Naive B cell (primary cell): ENCODE measurements at regions not wholly inside any gene's neighbourhood (a gene's known extent, or its start where the extent isn't known, plus 50 kb on each side); places are given as distances from the start of the nearest gene placed in this dataset.

Experiments used
- ATAC-seq, 2 donors: fragments of 150-1000 bp; cut with Tn5 transposase; 2 replicates each; pipeline ENCODE4 v1.10.0; 2021; ENCODE audit warnings: low read depth in 2 of 2, mild to moderate bottlenecking in 2 of 2, moderate library complexity in 2 of 2
- DNase-seq: peaks from one replicate; pipeline ENCODE4 v3.0.0; 2022
- H3K27ac Mint-ChIP-seq, 6 donors: one replicate each; pipeline ENCODE4 v1.8.0; 2020 to 2022; ENCODE audit warnings: mild to moderate bottlenecking in 6 of 6, mixed read lengths in 6 of 6, moderate library complexity in 5 of 6, inconsistent platforms in 2 of 6
- H3K27me3 Mint-ChIP-seq, 3 donors: one replicate each; pipeline ENCODE4 v1.8.0; 2021 to 2022; ENCODE audit warnings: mixed read lengths in 3 of 3, mild to moderate bottlenecking in 1 of 3
- H3K36me3 Mint-ChIP-seq, 2 donors: one replicate each; pipeline ENCODE4 v1.8.0; 2020 to 2022; ENCODE audit warnings: mixed read lengths in 2 of 2, inconsistent platforms in 1 of 2, mild to moderate bottlenecking in 1 of 2
- H3K4me1 Mint-ChIP-seq, 3 donors: one replicate each; pipeline ENCODE4 v1.8.0; 2020 to 2022; ENCODE audit warnings: mixed read lengths in 3 of 3, inconsistent platforms in 1 of 3, mild to moderate bottlenecking in 1 of 3, moderate library complexity in 1 of 3
- H3K4me3 Mint-ChIP-seq, 8 donors: one replicate each; pipeline ENCODE4 v1.8.0; 2020 to 2022; ENCODE audit warnings: mild to moderate bottlenecking in 8 of 8, mixed read lengths in 8 of 8, moderate library complexity in 8 of 8, inconsistent platforms in 2 of 8
- H3K9me3 Mint-ChIP-seq, 7 donors: one replicate each; pipeline ENCODE4 v1.8.0; 2020 to 2022; ENCODE audit warnings: mixed read lengths in 7 of 7, mild to moderate bottlenecking in 5 of 7, inconsistent platforms in 2 of 7, moderate library complexity in 1 of 7

DNA sequence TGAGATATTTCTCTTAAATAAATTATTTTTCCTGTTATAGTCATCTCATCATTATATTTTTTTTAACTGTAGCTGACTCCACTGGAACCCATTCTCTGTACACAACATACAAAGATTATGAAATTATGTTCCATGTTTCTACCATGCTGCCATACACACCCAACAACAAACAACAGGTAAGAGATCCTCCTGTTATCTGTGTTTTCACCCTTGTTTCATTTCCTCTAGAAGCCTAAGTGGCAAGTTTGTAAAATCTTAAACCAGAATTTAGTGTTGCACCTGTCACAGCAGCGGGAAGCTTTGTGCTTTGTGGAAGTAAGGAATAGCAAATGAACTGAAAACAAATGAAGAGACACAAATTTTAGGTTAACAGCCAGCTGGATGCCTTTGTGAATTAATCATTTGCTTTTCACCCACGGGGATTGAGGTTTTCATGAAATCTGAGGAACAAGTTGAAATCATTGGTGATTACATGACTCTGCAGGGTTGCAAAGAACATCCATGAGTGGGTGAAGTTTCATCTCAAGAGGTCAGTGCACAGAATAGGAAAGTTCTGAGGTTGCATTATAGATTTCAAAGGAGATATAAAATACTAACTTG is 273.9 kb upstream of the RGS6 start:
- H3K4me3 Mint-ChIP-seq: no peak overlapping the region
- peak overlapping the region in 3 of 6 donors; percentile 43 to 79 (median 78) for H3K27ac Mint-ChIP-seq
- H3K4me1 Mint-ChIP-seq: peaks cover 0 to 6% (median 4%) of the 10 kb centered on the region in 3 donors
- ATAC-seq (no peak), DNase-seq (no peak)
- H3K9me3 Mint-ChIP-seq: peaks cover 0 to 1% (median 0%) of the 10 kb centered on the region in 7 donors
- H3K36me3 Mint-ChIP-seq: peaks cover 24 to 60% of the 10 kb centered on the region in 2 donors
- no peaks in the 10 kb centered on the region for H3K27me3 Mint-ChIP-seq

DNA sequence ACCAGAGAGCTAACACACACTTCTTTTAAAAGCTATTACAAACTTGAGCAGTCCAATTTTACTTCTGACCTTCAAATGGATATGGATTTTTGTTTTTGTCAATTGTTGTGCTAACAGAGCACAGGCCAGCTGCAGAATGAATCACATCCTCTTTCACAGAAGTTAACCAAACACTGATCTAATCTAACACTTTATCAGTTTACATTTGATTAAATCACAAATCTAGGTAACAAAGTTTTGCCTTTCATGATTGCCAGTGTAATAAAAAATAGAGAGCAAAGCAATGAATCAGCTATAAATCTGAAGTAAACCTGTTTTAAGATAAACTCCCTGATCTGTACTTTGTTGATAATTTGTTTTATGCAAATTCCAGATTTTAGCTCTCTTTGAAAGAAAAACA is 273.1 kb upstream of the RGS6 start:
- Mint-ChIP-seq H3K27me3 (no peaks in the 10 kb centered on the region), H3K36me3 (peaks cover 27 to 52% of the 10 kb centered on the region in 2 donors), H3K27ac (peak overlapping the region in 1 of 6 donors; percentile 49), H3K4me1 (peaks cover 0 to 6% (median 4%) of the 10 kb centered on the region in 3 donors), H3K9me3 (no peaks in the 10 kb centered on the region), H3K4me3 (no peak overlapping the region)
- ATAC-seq (no peak), DNase-seq (no peak)

DNA sequence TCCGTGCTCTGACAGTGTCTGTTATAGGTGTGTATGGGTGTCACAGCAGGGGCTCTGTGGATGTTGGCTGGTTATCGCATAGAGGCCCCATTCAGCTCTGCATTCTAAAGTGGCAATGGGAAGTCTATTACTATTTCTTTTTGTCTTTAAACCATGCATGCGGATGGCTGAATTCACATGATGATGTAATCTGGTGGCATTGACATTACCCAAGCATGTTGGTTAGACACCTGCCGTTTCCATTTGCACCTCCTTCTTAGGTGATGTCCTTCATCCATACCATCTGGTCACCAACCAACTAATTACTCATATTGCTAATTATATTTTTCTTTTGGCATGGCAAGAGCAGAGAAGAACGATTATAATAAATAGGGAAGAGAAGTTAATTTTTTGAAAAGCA is 270.8 kb upstream of the RGS6 start:
- Mint-ChIP-seq H3K9me3 (no peaks in the 10 kb centered on the region), H3K4me3 (no peak overlapping the region), H3K36me3 (peaks cover 17 to 48% of the 10 kb centered on the region in 2 donors), H3K27ac (no peak overlapping the region), H3K27me3 (no peaks in the 10 kb centered on the region), H3K4me1 (peaks cover 0 to 6% (median 0%) of the 10 kb centered on the region in 3 donors)
- DNase-seq (no peak), ATAC-seq (no peak)

DNA sequence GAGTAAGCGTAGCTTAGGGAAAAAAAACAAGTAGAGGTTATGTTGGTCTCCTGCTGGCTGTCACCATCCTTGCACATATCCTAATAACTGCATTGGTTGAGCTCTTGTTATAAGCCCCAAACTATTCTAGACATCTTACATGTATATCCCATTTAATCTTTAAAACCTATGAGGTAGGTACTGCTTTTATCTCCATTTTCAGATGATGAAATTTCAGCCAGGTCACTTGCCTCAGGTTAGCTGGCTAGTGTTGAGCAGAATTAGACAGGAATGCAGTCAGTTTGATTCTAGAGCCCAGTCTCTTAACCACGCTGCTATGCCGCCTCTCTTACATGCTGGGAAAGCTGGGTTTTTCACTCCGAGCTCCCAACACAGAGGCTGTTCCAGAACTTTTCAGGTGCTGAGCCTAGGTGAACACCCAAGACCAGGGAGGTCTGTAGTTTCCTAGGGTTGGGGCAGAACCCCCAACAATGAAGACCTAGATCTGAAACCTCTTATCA is 269.9 kb upstream of the RGS6 start:
- no peak for ATAC-seq
- peaks cover 17 to 48% of the 10 kb centered on the region in 2 donors for H3K36me3 Mint-ChIP-seq
- H3K27me3 Mint-ChIP-seq: no peaks in the 10 kb centered on the region
- H3K4me3 Mint-ChIP-seq: no peak overlapping the region
- no peaks in the 10 kb centered on the region for H3K9me3 Mint-ChIP-seq
- H3K4me1 Mint-ChIP-seq: peaks cover 0 to 6% (median 0%) of the 10 kb centered on the region in 3 donors
- H3K27ac Mint-ChIP-seq: no peak overlapping the region
- no peak for DNase-seq

DNA sequence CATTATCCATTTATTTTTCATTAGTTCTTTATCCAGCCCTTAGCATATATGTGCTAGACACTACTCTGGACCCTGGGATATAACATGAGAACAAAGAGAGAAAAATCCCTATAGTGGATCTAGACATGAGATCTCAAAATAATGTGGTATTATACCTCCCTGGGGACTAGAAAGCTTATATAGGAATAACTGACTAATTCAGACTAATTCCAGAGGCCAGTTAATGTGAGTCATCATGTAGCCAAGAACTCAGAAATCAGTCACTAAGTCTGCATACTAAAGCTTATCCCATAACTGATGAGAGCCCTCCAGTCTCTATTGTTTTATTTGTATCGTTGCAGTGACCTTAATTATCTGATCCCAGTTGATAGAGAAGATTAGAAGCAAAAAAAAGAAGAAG is 267.1 kb upstream of the RGS6 start:
- Mint-ChIP-seq H3K9me3 (no peaks in the 10 kb centered on the region), H3K4me3 (no peak overlapping the region), H3K36me3 (peaks cover 17 to 35% of the 10 kb centered on the region in 2 donors)

DNA sequence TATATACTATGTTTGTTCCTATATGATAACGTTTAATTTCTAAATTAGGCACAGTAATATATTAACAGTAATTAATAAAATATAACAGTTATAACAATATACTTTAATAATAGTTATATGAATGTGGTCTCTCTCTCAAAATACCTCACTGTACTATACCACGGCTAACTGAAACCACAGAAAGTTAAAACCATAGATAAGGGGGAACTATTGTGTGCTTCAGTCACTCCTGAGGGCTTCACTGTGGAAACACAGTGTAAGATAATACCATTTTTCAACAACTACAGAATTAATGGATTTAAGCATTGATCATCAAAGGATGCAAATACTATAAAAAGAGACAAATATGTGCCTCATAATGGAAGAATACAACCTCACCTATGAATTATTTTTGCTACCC is 266.4 kb upstream of the RGS6 start:
- DNase-seq (no peak), ATAC-seq (no peak)
- Mint-ChIP-seq H3K4me3 (no peak overlapping the region), H3K4me1 (peaks cover 0 to 6% (median 0%) of the 10 kb centered on the region in 3 donors), H3K27ac (no peak overlapping the region), H3K27me3 (no peaks in the 10 kb centered on the region), H3K36me3 (peaks cover 13 to 31% of the 10 kb centered on the region in 2 donors), H3K9me3 (no peaks in the 10 kb centered on the region)

More for the DNA sequence above, 267.1 kb upstream of the RGS6 start:
- H3K27ac Mint-ChIP-seq: peak overlapping the region in 1 of 6 donors; percentile 40
- H3K4me1 Mint-ChIP-seq: peaks cover 0 to 6% (median 0%) of the 10 kb centered on the region in 3 donors
- ATAC-seq: no peak
- no peak for DNase-seq
- H3K27me3 Mint-ChIP-seq: no peaks in the 10 kb centered on the region

DNA sequence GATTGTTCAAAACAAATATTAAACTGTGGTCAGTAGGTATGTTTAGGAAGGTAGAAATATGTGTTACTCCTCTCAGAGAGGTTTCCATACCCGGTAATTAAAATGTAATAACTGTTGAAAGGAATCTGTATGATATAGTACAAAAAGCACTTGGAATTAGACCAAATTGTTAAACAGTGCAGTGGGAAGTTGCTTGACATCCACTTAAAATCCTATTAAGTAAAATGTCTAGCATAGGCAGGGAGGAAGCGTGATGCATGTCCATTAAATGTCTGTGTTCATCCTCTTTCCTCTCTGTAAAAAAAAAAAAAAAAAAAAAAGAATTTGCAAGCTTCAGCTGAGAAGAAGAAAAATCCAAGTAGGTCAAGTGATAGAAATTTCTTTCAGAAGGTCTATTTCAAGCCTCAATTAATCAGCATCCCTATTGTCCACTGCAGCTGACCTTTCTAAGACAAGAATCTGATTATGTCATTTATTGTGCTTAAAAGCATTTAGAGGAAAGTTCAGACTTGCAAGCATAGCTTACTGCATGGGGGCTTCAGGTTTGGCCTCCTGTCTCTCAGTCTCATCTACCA is 265.6 kb upstream of the RGS6 start:
- ATAC-seq (no peak), DNase-seq (no peak)
- H3K27ac Mint-ChIP-seq: no peak overlapping the region
- no peak overlapping the region for H3K4me3 Mint-ChIP-seq
- no peaks in the 10 kb centered on the region for H3K9me3 Mint-ChIP-seq
- no peaks in the 10 kb centered on the region for H3K27me3 Mint-ChIP-seq
- peaks cover 13 to 31% of the 10 kb centered on the region in 2 donors for H3K36me3 Mint-ChIP-seq
- H3K4me1 Mint-ChIP-seq: peaks cover 0 to 6% (median 0%) of the 10 kb centered on the region in 3 donors

DNA sequence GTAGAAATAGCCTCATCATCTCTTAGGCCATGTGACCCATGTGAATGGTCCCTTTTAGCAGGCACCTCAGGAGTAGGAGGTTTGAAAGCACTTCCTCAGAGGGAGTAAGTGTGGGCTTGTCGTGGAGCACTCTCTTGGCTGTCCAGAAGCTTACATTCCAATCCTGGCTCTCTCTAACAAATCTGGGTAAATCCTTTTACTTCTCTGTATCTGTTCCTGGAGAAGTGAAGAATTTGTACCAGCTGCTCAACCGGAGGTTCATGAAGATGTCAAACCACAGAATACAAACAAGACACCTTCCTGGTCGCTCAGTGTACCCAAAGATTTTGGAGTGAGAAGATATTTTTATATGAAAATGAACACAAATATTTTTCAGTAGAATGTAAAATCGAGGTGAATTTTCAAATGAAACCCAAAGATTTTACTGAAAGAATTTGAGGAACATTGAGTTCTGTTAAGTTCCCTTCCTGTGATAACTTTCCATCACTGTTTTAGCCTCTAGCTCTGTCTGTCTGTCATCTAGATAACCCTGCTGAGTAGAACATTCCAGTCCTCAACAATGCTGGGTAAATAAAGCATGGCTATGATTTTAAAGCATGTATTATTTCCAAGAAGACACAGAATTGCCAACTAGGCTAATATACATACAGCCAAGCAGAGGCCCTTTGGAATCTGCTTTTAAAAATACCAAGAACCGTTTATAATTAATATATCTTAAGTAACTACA is 263.9 kb upstream of the RGS6 start:
- H3K4me1 Mint-ChIP-seq: peaks cover 0 to 6% (median 0%) of the 10 kb centered on the region in 3 donors
- H3K4me3 Mint-ChIP-seq: no peak overlapping the region
- H3K27ac Mint-ChIP-seq: peak overlapping the region in 1 of 6 donors; percentile 39
- ATAC-seq: no peak
- peaks cover 30 to 34% of the 10 kb centered on the region in 2 donors for H3K36me3 Mint-ChIP-seq
- no peaks in the 10 kb centered on the region for H3K9me3 Mint-ChIP-seq
- DNase-seq: no peak
- H3K27me3 Mint-ChIP-seq: no peaks in the 10 kb centered on the region

DNA sequence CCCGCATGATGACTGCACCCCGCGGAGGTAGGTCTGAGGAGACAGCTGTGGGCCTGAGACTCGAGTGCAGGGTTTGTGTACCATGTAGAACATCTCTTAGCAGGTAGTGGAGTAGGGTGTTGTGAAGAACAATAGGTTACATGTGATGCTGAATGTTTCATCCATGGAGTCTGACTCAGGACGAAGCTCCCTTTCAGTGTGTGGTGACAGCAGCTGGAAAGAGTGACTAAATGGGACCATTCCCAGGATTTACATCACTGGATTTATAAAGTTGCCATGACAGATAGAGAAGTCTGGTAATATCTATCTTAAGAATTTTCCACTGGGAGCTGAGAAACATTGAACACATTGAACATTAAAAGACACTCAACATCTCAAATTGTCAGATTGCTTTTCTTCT is 259.6 kb upstream of the RGS6 start:
- Mint-ChIP-seq H3K36me3 (peaks cover 38 to 52% of the 10 kb centered on the region in 2 donors), H3K4me1 (no peaks in the 10 kb centered on the region), H3K9me3 (peaks cover 0 to 9% (median 0%) of the 10 kb centered on the region in 7 donors)

DNA sequence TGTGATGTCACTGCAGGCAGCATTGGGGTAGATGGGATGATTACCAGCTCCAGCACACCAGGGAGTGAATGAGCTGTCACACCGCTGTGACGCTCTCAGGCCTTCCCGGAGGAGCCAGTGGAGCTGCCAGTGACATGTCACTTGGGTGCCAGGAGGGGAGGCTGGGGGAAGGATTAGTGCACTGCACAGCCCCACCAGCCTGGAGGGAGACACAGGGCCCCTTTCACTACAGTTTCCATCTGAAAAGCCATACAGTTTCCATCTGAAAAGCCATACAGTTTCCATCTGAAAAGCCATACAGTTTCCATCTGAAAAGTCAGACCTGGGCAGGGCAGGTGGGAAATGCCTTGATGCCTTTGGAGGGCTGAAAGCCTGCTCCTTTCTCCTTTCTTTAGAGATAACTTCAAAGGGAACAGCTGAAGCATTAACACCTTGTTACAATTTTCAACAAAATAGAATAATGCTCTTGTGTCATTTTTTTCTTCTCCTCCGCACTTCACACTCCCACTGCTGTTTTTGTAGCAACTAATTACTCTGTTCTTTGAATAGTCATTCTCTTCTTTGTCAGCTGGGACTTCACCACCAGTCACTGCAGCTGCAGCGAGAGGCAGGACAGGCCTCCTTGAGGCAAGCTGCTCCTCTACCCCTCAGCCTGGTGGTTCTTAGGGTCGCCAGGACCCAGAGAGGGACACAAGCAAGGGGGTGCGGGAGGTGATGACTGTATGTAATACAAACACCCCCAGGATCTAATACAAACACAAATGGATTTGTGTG is 256.9 kb upstream of the RGS6 start:
- peak overlapping the region in 1 of 6 donors; percentile 16 for H3K27ac Mint-ChIP-seq
- H3K4me1 Mint-ChIP-seq: peaks cover 0 to 11% (median 0%) of the 10 kb centered on the region in 3 donors
- no peaks in the 10 kb centered on the region for H3K27me3 Mint-ChIP-seq
- peaks cover 0 to 9% (median 0%) of the 10 kb centered on the region in 7 donors for H3K9me3 Mint-ChIP-seq
- ATAC-seq (no peak), DNase-seq (no peak)
- H3K36me3 Mint-ChIP-seq: peaks cover 43 to 61% of the 10 kb centered on the region in 2 donors
- H3K4me3 Mint-ChIP-seq: no peak overlapping the region

More for the DNA sequence above, 259.6 kb upstream of the RGS6 start:
- no peaks in the 10 kb centered on the region for H3K27me3 Mint-ChIP-seq
- H3K4me3 Mint-ChIP-seq: no peak overlapping the region
- ATAC-seq (no peak), DNase-seq (no peak)
- peak overlapping the region in 2 of 6 donors; percentile 39 to 62 for H3K27ac Mint-ChIP-seq

DNA sequence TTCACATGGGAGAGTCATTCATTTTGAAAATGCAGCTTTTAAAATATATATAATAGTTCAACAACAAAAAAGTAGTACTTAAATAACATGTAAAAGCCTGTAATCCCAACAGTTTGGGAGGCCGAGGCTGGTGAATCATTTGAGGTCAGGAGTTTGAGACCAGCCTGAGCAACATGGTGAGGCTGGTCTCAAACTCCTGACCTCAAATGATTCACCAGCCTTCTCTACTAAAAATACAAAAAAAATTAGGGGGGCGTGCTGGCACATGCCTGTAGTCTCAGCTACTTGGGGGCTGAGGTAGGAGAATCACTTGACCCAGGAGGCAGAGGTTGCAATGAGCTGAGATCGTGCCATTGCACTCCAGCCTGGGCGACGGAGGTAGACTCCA is 256.3 kb upstream of the RGS6 start:
- Mint-ChIP-seq H3K9me3 (peaks cover 0 to 9% (median 0%) of the 10 kb centered on the region in 7 donors), H3K27ac (no peak overlapping the region), H3K27me3 (no peaks in the 10 kb centered on the region), H3K4me1 (peaks cover 0 to 11% (median 0%) of the 10 kb centered on the region in 3 donors), H3K36me3 (peaks cover 40 to 64% of the 10 kb centered on the region in 2 donors), H3K4me3 (no peak overlapping the region)
- DNase-seq (no peak), ATAC-seq (no peak)

DNA sequence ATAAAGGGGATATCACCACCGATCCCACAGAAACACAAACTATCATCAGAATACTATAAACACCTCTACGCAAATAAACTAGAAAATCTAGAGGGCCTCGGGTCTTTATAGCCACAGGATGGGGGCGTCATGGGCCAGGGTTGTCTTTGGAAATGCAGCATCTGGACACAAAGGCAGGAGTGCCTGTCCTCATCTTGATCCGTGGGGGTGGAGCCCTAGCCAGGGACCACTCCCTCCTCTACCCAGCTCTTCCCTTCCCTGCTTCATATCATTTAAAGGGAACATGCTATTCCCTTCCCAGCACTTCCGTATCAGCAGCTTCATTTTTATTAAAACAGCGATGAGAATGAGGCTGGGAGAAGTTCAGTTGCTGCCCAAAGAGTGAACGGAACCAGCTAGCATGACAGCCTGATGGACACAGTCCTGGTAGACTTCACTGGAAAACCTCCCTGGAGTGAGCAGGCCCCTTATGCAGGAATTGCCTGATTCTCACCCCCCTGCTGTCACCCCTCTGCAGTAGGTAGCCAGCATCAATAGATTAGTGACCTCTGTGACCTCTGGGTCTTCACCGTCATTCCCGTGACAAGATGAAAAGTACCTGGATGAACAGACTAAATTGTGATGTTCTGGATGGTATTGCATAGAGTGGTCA is 251.4 kb upstream of the RGS6 start:
- H3K4me1 Mint-ChIP-seq: peaks cover 3 to 11% (median 4%) of the 10 kb centered on the region in 3 donors
- ATAC-seq: no peak
- H3K4me3 Mint-ChIP-seq: peak overlapping the region in 1 of 8 donors; percentile 16
- peaks cover 23 to 24% of the 10 kb centered on the region in 2 donors for H3K36me3 Mint-ChIP-seq
- H3K27ac Mint-ChIP-seq: peak overlapping the region in 1 of 6 donors; percentile 24
- peaks cover 0 to 6% (median 0%) of the 10 kb centered on the region in 7 donors for H3K9me3 Mint-ChIP-seq
- no peak for DNase-seq
- H3K27me3 Mint-ChIP-seq: no peaks in the 10 kb centered on the region
